Testis (tissue), 2 donors: ENCODE measurements at regions not wholly inside any gene's neighbourhood (a gene's known extent, or its start where the extent isn't known, plus 50 kb on each side); places are given as distances from the start of the nearest gene placed in this dataset.
"Not testable (repeated sequence)": the region's sequence is repeated elsewhere in the genome, so short reads cannot be mapped to it uniquely, and the experiment has no call there.

Experiments used
- DNase-seq: peaks from one replicate; pipeline ENCODE4 v3.0.0-alpha.2; 2019
- H3K27ac ChIP-seq, 2 donors: fragments of 200-600 bp; sonication (generic); one replicate each; pipeline ENCODE4 v1.5.1; 2019
- H3K27me3 ChIP-seq: fragments of 200-600 bp; sonication (generic); one replicate; pipeline ENCODE4 v1.5.1; 2019
- H3K36me3 ChIP-seq: fragments of 200-600 bp; sonication (generic); one replicate; pipeline ENCODE4 v1.5.1; 2017; ENCODE audit warnings: low read depth; ENCODE audit errors: missing control alignments
- H3K4me1 ChIP-seq: fragments of 200-600 bp; sonication (generic); one replicate; pipeline ENCODE4 v1.5.1; 2019
- H3K4me3 ChIP-seq, 2 donors: fragments of 200-600 bp; sonication (generic); one replicate each; pipeline ENCODE4 v1.5.1; 2017 to 2019
- H3K9me3 ChIP-seq: fragments of 200-600 bp; sonication (generic); one replicate; pipeline ENCODE4 v1.5.1; 2017
- WGBS, 2 donors: methylation state at CpG; one replicate each; pipeline ENCODE4 v1.1.5; 2018; 5-methylcytosine and 5-hydroxymethylcytosine counted together
- intact Hi-C: fragments of 100-400 bp; cut with DNase I; formaldehyde crosslinking; loops from one replicate; pipeline ENCODE4 v1.15.1; 2023; ENCODE audit warnings: low total_unique reads

- H3K27me3 ChIP-seq, H3K4me3 ChIP-seq, intact Hi-C loops, H3K36me3 ChIP-seq, H3K4me1 ChIP-seq, DNase-seq, H3K27ac ChIP-seq, H3K9me3 ChIP-seq: not testable (repeated sequence)
- 21 to 70% methylated on average over 2 to 5 of the region's 5 CpGs for WGBS, 2 donors
Observed at GRCh38 chr2:89938756-89939155, 1247.3 kb downstream of the RPIA start.

GRCh38 chr2:89944267-89944666 lies 1252.8 kb downstream of the RPIA start:
- H3K27ac ChIP-seq, H3K4me3 ChIP-seq, DNase-seq, intact Hi-C loops, H3K36me3 ChIP-seq, H3K9me3 ChIP-seq, H3K27me3 ChIP-seq, H3K4me1 ChIP-seq: not testable (repeated sequence)
- WGBS, 2 donors, result 90% methylated on average over 2 of the region's 6 CpGs; no CpG with 5 or more reads in 1 of the 2 donors

- H3K27ac ChIP-seq, H3K36me3 ChIP-seq, H3K9me3 ChIP-seq, H3K27me3 ChIP-seq, DNase-seq, H3K4me3 ChIP-seq, intact Hi-C loops, H3K4me1 ChIP-seq: not testable (repeated sequence)
- WGBS, 2 donors, result no CpG with 5 or more reads among the region's 6 CpGs
Observed at GRCh38 chr2:89945004-89945616, 1253.6 kb downstream of the RPIA start.

- H3K9me3 ChIP-seq, intact Hi-C loops, H3K4me3 ChIP-seq, H3K36me3 ChIP-seq, H3K27me3 ChIP-seq, DNase-seq, H3K4me1 ChIP-seq, H3K27ac ChIP-seq: not testable (repeated sequence)
- 66 to 69% methylated on average over 2 to 3 of the region's 3 CpGs for WGBS, 2 donors
Observed at GRCh38 chr2:89947208-89947815, 1255.8 kb downstream of the RPIA start.

- H3K27me3 ChIP-seq, H3K9me3 ChIP-seq, H3K36me3 ChIP-seq, H3K4me3 ChIP-seq, H3K4me1 ChIP-seq, intact Hi-C loops, H3K27ac ChIP-seq, DNase-seq: not testable (repeated sequence)
- WGBS, 2 donors, result 75% methylated on average over 3 of the region's 3 CpGs; no CpG with 5 or more reads in 1 of the 2 donors
Observed at GRCh38 chr2:89948102-89948501, 1256.6 kb downstream of the RPIA start.

GRCh38 chr2:89950807-89951206 lies 1259.3 kb downstream of the RPIA start:
- H3K27ac ChIP-seq, intact Hi-C loops, H3K4me3 ChIP-seq, H3K9me3 ChIP-seq, H3K4me1 ChIP-seq, DNase-seq, H3K36me3 ChIP-seq, H3K27me3 ChIP-seq: not testable (repeated sequence)
- 14 to 16% methylated on average over 1 of the region's 2 CpGs for WGBS, 2 donors

- peak; percentile 26 for DNase-seq
- H3K27me3 ChIP-seq, H3K4me3 ChIP-seq, H3K4me1 ChIP-seq, H3K36me3 ChIP-seq, intact Hi-C loops, H3K27ac ChIP-seq, H3K9me3 ChIP-seq: not testable (repeated sequence)
- 80 to 100% methylated on average over 2 to 3 of the region's 3 CpGs for WGBS, 2 donors
Observed at GRCh38 chr2:89957236-89957635, 1265.8 kb downstream of the RPIA start.

- H3K9me3 ChIP-seq, H3K27me3 ChIP-seq, H3K27ac ChIP-seq, DNase-seq, H3K4me3 ChIP-seq, H3K36me3 ChIP-seq, intact Hi-C loops, H3K4me1 ChIP-seq: not testable (repeated sequence)
- WGBS, 2 donors, result 86 to 90% methylated on average over 2 of the region's 3 CpGs
Observed at GRCh38 chr2:89959729-89960378, 1268.4 kb downstream of the RPIA start.

- H3K9me3 ChIP-seq, H3K4me3 ChIP-seq, DNase-seq, H3K36me3 ChIP-seq, H3K4me1 ChIP-seq, H3K27ac ChIP-seq, H3K27me3 ChIP-seq, intact Hi-C loops: not testable (repeated sequence)
- WGBS, 2 donors, result no CpG with 5 or more reads among the region's 2 CpGs
Observed at GRCh38 chr2:89960570-89960969, 1269.1 kb downstream of the RPIA start.

GRCh38 chr2:89968567-89968966 lies 1277.1 kb downstream of the RPIA start:
- WGBS, 2 donors, result 56% methylated on average over 3 of the region's 3 CpGs; no CpG with 5 or more reads in 1 of the 2 donors

GRCh38 chr2:89969190-89969589 lies 1277.7 kb downstream of the RPIA start:
- H3K27me3 ChIP-seq, H3K4me3 ChIP-seq, H3K9me3 ChIP-seq, H3K4me1 ChIP-seq, intact Hi-C loops, H3K27ac ChIP-seq, H3K36me3 ChIP-seq, DNase-seq: not testable (repeated sequence)
- WGBS, 2 donors, result 58% methylated on average over 4 of the region's 4 CpGs; no CpG with 5 or more reads in 1 of the 2 donors

More at GRCh38 chr2:89968567-89968966, 1277.1 kb downstream of the RPIA start:
- H3K4me1 ChIP-seq, DNase-seq, H3K27me3 ChIP-seq, H3K4me3 ChIP-seq, H3K27ac ChIP-seq, intact Hi-C loops, H3K36me3 ChIP-seq, H3K9me3 ChIP-seq: not testable (repeated sequence)

- intact Hi-C loops, H3K27ac ChIP-seq, DNase-seq, H3K4me1 ChIP-seq, H3K4me3 ChIP-seq, H3K9me3 ChIP-seq, H3K36me3 ChIP-seq, H3K27me3 ChIP-seq: not testable (repeated sequence)
- 88 to 90% methylated on average over 3 of the region's 3 CpGs for WGBS, 2 donors
Observed at GRCh38 chr2:89973849-89974248, 1282.4 kb downstream of the RPIA start.
